Thyroid gland (tissue), 4 donors: ENCODE measurements at regions not wholly inside any gene's neighbourhood (a gene's known extent, or its start where the extent isn't known, plus 50 kb on each side); places are given as distances from the start of the nearest gene placed in this dataset.

ENCODE experiments used
- POLR2A ChIP-seq, 2 donors: fragments of 450-650 bp; IDR thresholded peaks; one replicate each; pipeline ENCODE4 v1.6.1; 2017; ENCODE audit warnings: antibody characterized with exemption in 2 of 2, mild to moderate bottlenecking in 2 of 2, moderate library complexity in 1 of 2
- TF ChIP-seq, protein P1 (sequence below), 6 experiments: fragments of 200-600 bp in 3 of 6; fragments of 450-650 bp in 3 of 6; sonication (generic) in 3 of 6; IDR thresholded peaks; one replicate each; pipeline ENCODE4 v1.5.1; 2016 to 2019; ENCODE audit warnings: antibody characterized with exemption in 6 of 6, mild to moderate bottlenecking in 2 of 6, inconsistent platforms in 1 of 6, moderate library complexity in 1 of 6

DNA sequence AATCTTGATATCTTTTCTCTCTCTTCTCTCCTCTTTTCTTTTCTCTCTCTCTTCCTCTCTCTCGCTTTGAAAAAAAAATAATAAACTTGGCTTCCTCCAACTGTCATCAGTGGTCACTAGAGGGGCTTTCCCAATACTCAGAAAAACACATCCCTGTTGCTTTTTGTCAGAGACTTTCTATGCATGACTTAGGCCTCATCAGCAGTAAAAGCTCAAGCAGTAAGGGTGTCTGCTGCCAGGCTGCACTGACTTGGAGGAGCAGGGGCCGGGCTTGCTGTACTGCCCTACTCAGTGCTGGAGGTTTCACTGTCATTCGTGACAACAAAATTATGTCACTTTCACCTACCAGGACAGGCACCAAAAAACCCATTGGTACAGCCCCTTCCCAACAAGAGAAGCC lies 272.0 kb downstream of the ADGB start:
- no peak for TF ChIP-seq POLR2A (IDR thresholded peaks at IDR 0.05)
- TF ChIP-seq, protein P1, sequence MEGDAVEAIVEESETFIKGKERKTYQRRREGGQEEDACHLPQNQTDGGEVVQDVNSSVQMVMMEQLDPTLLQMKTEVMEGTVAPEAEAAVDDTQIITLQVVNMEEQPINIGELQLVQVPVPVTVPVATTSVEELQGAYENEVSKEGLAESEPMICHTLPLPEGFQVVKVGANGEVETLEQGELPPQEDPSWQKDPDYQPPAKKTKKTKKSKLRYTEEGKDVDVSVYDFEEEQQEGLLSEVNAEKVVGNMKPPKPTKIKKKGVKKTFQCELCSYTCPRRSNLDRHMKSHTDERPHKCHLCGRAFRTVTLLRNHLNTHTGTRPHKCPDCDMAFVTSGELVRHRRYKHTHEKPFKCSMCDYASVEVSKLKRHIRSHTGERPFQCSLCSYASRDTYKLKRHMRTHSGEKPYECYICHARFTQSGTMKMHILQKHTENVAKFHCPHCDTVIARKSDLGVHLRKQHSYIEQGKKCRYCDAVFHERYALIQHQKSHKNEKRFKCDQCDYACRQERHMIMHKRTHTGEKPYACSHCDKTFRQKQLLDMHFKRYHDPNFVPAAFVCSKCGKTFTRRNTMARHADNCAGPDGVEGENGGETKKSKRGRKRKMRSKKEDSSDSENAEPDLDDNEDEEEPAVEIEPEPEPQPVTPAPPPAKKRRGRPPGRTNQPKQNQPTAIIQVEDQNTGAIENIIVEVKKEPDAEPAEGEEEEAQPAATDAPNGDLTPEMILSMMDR (IDR thresholded peaks at IDR 0.05), result no peak
